ENCODE measurements at regions not wholly inside any gene's neighbourhood (a gene's known extent, or its start where the extent isn't known, plus 50 kb on each side); places are given as distances from the start of the nearest gene placed in this dataset.

DNA sequence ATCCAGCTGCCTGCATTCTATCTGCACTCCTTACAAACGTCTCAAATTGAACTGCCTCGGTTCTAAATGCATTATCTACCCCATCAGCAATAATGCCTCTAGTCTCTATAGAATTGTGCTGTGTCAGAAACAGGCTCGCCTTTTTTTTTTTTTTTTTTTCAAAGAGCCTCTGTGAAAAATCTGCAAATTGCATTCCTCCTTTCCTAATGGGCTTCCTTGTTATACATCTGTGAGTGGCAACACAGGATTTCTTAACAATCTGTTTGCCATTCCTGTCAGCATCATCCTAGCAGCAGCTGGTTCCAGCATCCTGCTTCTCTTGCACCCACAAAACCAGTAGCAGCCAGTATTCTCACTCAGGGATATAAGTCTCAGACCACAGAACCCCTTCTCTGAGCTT is 413.5 kb upstream of the SEMA3D start:
- DNase-seq (ENCODE audit: low read depth in 2 of 2) = no peak
- TF ChIP-seq, protein P1, sequence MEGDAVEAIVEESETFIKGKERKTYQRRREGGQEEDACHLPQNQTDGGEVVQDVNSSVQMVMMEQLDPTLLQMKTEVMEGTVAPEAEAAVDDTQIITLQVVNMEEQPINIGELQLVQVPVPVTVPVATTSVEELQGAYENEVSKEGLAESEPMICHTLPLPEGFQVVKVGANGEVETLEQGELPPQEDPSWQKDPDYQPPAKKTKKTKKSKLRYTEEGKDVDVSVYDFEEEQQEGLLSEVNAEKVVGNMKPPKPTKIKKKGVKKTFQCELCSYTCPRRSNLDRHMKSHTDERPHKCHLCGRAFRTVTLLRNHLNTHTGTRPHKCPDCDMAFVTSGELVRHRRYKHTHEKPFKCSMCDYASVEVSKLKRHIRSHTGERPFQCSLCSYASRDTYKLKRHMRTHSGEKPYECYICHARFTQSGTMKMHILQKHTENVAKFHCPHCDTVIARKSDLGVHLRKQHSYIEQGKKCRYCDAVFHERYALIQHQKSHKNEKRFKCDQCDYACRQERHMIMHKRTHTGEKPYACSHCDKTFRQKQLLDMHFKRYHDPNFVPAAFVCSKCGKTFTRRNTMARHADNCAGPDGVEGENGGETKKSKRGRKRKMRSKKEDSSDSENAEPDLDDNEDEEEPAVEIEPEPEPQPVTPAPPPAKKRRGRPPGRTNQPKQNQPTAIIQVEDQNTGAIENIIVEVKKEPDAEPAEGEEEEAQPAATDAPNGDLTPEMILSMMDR (IDR thresholded peaks at IDR 0.05; ENCODE audit: low read depth, low read length) = no peak
- H3K4me3 ChIP-seq (replicated peaks in 1 of 2; ENCODE audit: low read depth in 2 of 2, low read length in 2 of 2) = no peak overlapping the region

DNA sequence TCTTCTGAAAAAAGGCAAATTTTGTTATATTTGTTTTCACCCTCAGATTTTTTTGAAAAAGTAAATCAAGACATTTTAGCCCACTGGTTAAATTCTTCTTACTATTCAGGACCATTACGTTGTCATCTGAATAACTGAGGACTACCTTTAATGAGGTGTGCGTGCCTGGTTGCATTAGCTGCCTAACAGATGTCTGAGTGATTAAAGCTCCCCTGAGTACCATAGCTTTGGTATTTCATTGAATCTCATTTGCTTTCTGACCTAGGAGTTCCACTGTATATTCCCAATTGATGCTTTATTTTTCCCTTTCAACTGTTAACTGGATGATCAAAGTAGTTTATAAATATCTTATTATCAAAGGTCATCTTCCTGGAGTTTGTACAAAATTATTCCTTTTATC is 410.0 kb upstream of the SEMA3D start:
- no peak for DNase-seq (ENCODE audit: low read depth in 2 of 2)
- TF ChIP-seq, protein P1 (IDR thresholded peaks at IDR 0.05; ENCODE audit: low read depth, low read length) = no peak
- no peak overlapping the region for H3K4me3 ChIP-seq (replicated peaks in 1 of 2; ENCODE audit: low read depth in 2 of 2, low read length in 2 of 2)

DNA sequence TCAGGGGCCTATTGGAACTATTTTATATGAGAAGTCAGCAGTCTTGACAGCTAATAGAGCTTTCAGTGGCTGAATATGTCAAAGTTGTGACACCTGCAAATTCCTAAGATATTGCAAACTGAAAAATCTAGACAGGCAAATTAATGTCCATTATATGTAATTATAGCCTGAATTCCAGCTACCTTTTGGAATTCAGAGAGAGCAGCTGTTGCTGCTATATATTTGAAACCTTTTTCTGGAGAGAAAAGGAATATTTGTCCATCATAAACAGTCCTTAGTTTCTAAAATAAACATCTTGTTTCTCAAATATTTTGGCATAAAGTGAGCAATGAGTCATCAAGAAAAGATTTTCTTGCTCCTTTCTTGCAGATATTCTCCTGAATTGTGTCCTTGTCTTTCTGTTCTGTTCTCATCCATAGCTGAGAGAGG is 408.9 kb upstream of the SEMA3D start:
- TF ChIP-seq, protein P1 (IDR thresholded peaks at IDR 0.05; ENCODE audit: low read depth, low read length) = no peak
- H3K4me3 ChIP-seq (replicated peaks in 1 of 2; ENCODE audit: low read depth in 2 of 2, low read length in 2 of 2) = no peak overlapping the region
- DNase-seq (ENCODE audit: low read depth in 2 of 2) = peak; percentile 34 to 47

DNA sequence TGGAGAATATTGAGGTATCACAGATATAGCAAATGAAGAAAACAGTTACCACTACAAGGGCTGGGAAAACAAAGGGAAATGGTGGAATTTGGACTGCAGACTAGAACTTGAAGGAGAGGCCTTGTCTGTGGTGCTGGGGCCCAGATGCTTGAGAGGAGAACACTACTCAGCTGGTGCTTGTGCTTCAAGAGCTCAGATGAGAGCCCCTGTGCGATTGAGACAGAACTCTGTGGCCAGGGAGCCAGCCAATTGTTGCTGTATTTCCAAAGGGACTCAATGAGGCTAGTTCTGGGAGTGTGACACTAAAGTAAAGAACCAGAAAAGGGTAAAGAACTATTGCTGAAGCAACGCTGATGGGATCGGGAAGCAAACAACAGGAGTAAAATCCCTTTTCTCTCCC is 406.5 kb upstream of the SEMA3D start:
- TF ChIP-seq, protein P1 (IDR thresholded peaks at IDR 0.05; ENCODE audit: low read depth, low read length) = no peak
- no peak overlapping the region for H3K4me3 ChIP-seq (replicated peaks in 1 of 2; ENCODE audit: low read depth in 2 of 2, low read length in 2 of 2)
- no peak for DNase-seq (ENCODE audit: low read depth in 2 of 2)

DNA sequence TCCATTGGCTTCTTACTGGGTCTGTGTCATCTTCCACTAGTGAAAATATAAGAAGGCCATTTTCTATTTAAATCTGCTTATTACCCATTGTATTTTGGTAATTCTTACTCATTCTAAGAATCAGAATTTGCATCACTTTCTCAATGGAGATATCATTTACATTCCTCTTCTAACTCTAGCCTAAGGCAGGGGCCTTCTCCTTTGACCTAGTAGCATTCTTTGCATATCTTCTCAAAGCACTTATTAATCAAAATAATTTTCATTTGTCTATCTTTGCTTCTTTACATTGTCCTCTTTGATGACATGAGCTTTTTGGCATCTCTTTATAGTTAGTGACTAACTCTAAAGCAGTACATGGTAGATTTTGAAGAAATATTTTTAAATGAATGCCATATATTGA is 400.9 kb upstream of the SEMA3D start:
- no peak overlapping the region for H3K4me3 ChIP-seq (replicated peaks in 1 of 2; ENCODE audit: low read depth in 2 of 2, low read length in 2 of 2)
- no peak for DNase-seq (ENCODE audit: low read depth in 2 of 2)
- TF ChIP-seq, protein P1 (IDR thresholded peaks at IDR 0.05; ENCODE audit: low read depth, low read length) = no peak

DNA sequence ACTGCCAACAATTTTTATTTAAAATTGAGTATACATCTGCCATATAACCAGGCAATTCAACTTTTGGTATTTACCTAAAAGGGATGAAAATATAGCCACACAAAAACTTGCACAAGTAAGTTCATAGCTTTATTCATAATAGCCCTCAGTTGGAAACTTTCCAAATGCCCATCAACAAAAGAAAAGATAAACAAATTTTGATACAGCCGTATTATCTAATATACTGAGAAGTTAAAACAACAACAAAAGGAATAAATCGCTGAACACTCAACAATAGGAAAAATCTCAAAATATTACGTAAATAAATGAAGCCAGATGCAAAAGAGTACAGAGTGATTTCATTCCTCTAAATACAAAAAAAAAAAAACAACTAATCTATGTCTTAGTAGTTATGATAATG is 399.2 kb upstream of the SEMA3D start:
- no peak for DNase-seq (ENCODE audit: low read depth in 2 of 2)

More for the DNA sequence above, 399.2 kb upstream of the SEMA3D start:
- TF ChIP-seq, protein P1 (IDR thresholded peaks at IDR 0.05; ENCODE audit: low read depth, low read length) = no peak
- H3K4me3 ChIP-seq (replicated peaks in 1 of 2; ENCODE audit: low read depth in 2 of 2, low read length in 2 of 2) = no peak overlapping the region

All from cardiac fibroblast (primary cell).